NB4 (cell line): ENCODE measurements at regions not wholly inside any gene's neighbourhood (a gene's known extent, or its start where the extent isn't known, plus 50 kb on each side); places are given as distances from the start of the nearest gene placed in this dataset.

Experiments used
- DNase-seq: peaks from one replicate; pipeline ENCODE4 v3.0.0; 2010; ENCODE audit warnings: low read depth
- H3K4me3 ChIP-seq: one replicate; pipeline ENCODE4 v1.5.1; 2011; ENCODE audit warnings: mild to moderate bottlenecking, low read depth, low read length, moderate library complexity
- MYC ChIP-seq: IDR thresholded peaks from 2 replicates; pipeline ENCODE4 v1.6.1; 2011; ENCODE audit warnings: low read depth, low read length
- POLR2A ChIP-seq: IDR thresholded peaks from 2 replicates; pipeline ENCODE4 v1.6.1; 2011; ENCODE audit warnings: mild to moderate bottlenecking; ENCODE audit not compliant: insufficient read length; ENCODE audit errors: extremely low read depth
- TF ChIP-seq, protein P1 (sequence below): IDR thresholded peaks from one replicate; pipeline ENCODE4 v1.5.1; 2012; ENCODE audit warnings: low read depth, low read length
- TF ChIP-seq, protein P2 (sequence below): IDR thresholded peaks from 2 replicates; pipeline ENCODE4 v1.6.1; 2011; ENCODE audit warnings: low read depth, low read length

DNA sequence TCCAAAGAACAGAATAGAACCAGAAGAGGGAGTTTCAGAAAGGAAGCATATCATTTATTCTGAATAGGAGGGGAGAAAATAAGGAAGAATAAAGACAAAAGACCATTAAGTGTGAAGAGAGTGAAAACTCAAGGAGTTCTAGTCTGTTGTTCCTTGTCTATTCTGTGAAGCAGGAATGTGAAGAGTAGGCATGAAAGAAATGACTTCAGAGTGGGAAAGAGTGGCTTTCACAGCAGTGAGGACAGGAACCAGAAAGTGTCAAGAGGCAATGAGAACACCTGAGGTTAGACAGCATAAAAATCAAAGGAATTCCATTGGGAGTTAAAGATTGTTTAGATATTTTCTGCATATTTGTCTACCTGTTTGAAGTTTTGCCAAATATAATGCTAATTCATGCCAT is 768.8 kb upstream of the GRAMD2B start:
- DNase-seq = no peak
- H3K4me3 ChIP-seq = no peak overlapping the region
- TF ChIP-seq POLR2A (no peak), MYC (no peak)
- TF ChIP-seq, protein P1, sequence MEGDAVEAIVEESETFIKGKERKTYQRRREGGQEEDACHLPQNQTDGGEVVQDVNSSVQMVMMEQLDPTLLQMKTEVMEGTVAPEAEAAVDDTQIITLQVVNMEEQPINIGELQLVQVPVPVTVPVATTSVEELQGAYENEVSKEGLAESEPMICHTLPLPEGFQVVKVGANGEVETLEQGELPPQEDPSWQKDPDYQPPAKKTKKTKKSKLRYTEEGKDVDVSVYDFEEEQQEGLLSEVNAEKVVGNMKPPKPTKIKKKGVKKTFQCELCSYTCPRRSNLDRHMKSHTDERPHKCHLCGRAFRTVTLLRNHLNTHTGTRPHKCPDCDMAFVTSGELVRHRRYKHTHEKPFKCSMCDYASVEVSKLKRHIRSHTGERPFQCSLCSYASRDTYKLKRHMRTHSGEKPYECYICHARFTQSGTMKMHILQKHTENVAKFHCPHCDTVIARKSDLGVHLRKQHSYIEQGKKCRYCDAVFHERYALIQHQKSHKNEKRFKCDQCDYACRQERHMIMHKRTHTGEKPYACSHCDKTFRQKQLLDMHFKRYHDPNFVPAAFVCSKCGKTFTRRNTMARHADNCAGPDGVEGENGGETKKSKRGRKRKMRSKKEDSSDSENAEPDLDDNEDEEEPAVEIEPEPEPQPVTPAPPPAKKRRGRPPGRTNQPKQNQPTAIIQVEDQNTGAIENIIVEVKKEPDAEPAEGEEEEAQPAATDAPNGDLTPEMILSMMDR = no peak
- TF ChIP-seq, protein P2, sequence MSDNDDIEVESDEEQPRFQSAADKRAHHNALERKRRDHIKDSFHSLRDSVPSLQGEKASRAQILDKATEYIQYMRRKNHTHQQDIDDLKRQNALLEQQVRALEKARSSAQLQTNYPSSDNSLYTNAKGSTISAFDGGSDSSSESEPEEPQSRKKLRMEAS = no peak

GRCh38 chr5:125655156-125655555 is 768.1 kb upstream of the GRAMD2B start:
- no peak for DNase-seq
- no peak overlapping the region for H3K4me3 ChIP-seq
- TF ChIP-seq, protein P2 = no peak
- TF ChIP-seq MYC = no peak
- TF ChIP-seq POLR2A = no peak
- TF ChIP-seq, protein P1 = no peak

GRCh38 chr5:125657936-125658335 is 765.3 kb upstream of the GRAMD2B start:
- DNase-seq = no peak

DNA sequence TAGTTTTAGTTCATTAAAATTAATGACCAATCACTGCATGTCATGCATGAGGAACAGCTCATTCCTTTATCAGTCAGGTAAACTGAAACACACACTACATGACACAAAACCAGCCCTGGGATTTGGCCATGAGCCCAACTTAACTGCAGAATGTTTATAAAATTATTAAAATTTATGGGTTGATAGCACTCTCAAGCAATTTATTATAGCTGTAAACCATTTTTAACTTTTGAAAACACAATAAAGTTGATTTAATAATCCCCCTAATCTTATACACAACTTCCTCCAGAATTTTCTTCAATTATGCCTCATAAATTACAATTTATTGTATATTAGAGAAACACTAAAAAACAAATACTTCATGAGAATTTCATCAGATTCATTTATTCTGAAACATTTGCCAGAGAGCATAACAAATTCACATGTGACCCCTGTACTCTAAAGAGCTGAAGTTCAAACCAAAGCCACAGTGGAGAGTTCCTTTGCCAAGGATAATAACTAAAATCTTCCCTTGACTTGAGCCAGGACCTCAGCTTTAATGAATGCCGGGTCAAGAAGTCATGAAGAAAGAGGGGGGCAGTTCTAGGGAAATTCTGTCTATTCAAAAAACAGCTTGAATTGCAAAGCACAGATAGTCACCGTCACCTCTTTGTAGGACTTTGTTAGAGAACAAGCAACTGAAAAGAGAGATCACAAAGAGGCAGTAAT is 763.7 kb upstream of the GRAMD2B start:
- no peak overlapping the region for H3K4me3 ChIP-seq
- DNase-seq = no peak
- TF ChIP-seq POLR2A = no peak
- no peak for TF ChIP-seq MYC
- TF ChIP-seq, protein P2 = no peak
- TF ChIP-seq, protein P1 = no peak

More at GRCh38 chr5:125657936-125658335, 765.3 kb upstream of the GRAMD2B start:
- no peak overlapping the region for H3K4me3 ChIP-seq
- TF ChIP-seq, protein P1 = no peak
- TF ChIP-seq, protein P2 = no peak
- no peak for TF ChIP-seq MYC
- no peak for TF ChIP-seq POLR2A

GRCh38 chr5:125660231-125660895 is 762.8 kb upstream of the GRAMD2B start:
- TF ChIP-seq, protein P2 = no peak
- TF ChIP-seq MYC (no peak), POLR2A (no peak)
- TF ChIP-seq, protein P1 = no peak
- DNase-seq = no peak

More at GRCh38 chr5:125660231-125660895, 762.8 kb upstream of the GRAMD2B start:
- H3K4me3 ChIP-seq = no peak overlapping the region
